HUES48 (cell line): ENCODE measurements at regions not wholly inside any gene's neighbourhood (a gene's known extent, or its start where the extent isn't known, plus 50 kb on each side); places are given as distances from the start of the nearest gene placed in this dataset.
A peak's percentile ranks its signal among the peaks of the same experiment; 100 is the strongest.

ENCODE experiments used
- H3K27ac ChIP-seq: one replicate; pipeline ENCODE4 v1.7.0; 2013; ENCODE audit warnings: low read depth, low read length, inconsistent platforms
- H3K27me3 ChIP-seq: 2 replicates; pipeline ENCODE4 v1.6.1; 2013; ENCODE audit warnings: mild to moderate bottlenecking, low read length; ENCODE audit not compliant: control insufficient read depth, insufficient read depth
- H3K36me3 ChIP-seq: 2 replicates; pipeline ENCODE4 v1.6.1; 2013; ENCODE audit warnings: low read length; ENCODE audit not compliant: control insufficient read depth, insufficient read depth
- H3K4me1 ChIP-seq: 2 replicates; pipeline ENCODE4 v1.6.1; 2013; ENCODE audit warnings: mild to moderate bottlenecking, low read length; ENCODE audit not compliant: control insufficient read depth, insufficient read depth
- H3K4me3 ChIP-seq: 2 replicates; pipeline ENCODE4 v1.5.1; 2013; ENCODE audit warnings: mild to moderate bottlenecking, low read depth, low read length
- H3K9ac ChIP-seq: 2 replicates; pipeline ENCODE4 v1.6.1; 2013; ENCODE audit warnings: mild to moderate bottlenecking, low read depth, low read length, moderate library complexity
- H3K9me3 ChIP-seq: 2 replicates; pipeline ENCODE4 v1.6.1; 2013; ENCODE audit warnings: low read length; ENCODE audit not compliant: control insufficient read depth, insufficient read depth

DNA sequence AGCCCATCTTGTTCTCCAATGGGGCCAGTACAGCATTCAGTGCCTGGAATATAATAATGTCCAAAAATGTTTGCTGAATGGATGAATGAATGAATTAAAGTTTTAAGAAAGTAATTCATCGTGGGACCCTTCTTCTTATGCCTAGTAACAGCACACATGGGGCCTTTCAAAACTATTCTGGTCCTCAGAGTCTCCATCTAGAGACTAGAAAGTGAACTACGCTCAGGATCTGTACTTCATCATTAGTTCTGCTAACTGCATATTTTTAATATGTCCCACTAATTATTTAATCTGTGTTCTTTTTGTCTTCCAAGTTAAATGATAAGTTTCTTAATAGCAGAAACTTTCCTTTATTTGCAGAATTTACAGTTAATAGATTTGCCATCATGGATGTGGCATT, 172.5 kb downstream of the SMAD2 start:
- no peak overlapping the region for H3K9ac ChIP-seq
- H3K4me1 ChIP-seq, result no peaks in the 10 kb centered on the region
- H3K27me3 ChIP-seq, result no peaks in the 10 kb centered on the region
- H3K36me3 ChIP-seq, result no peaks in the 10 kb centered on the region
- no peak overlapping the region for H3K4me3 ChIP-seq
- H3K9me3 ChIP-seq, result no peaks in the 10 kb centered on the region
- no peak overlapping the region for H3K27ac ChIP-seq

- no peaks in the 10 kb centered on the region for H3K4me1 ChIP-seq
- no peaks in the 10 kb centered on the region for H3K27me3 ChIP-seq
Observed at GRCh38 chr18:47756364-47757016, 174.0 kb downstream of the SMAD2 start.

GRCh38 chr18:47755102-47755456, 175.4 kb downstream of the SMAD2 start:
- Histone ChIP-seq H3K36me3 (no peaks in the 10 kb centered on the region), H3K27ac (no peak overlapping the region), H3K4me1 (no peaks in the 10 kb centered on the region), H3K4me3 (no peak overlapping the region), H3K27me3 (no peaks in the 10 kb centered on the region), H3K9me3 (no peaks in the 10 kb centered on the region), H3K9ac (no peak overlapping the region)

More at GRCh38 chr18:47756364-47757016, 174.0 kb downstream of the SMAD2 start:
- Histone ChIP-seq H3K36me3 (no peaks in the 10 kb centered on the region), H3K9me3 (no peaks in the 10 kb centered on the region), H3K27ac (no peak overlapping the region), H3K9ac (no peak overlapping the region), H3K4me3 (no peak overlapping the region)

- Histone ChIP-seq H3K4me1 (no peaks in the 10 kb centered on the region), H3K27me3 (no peaks in the 10 kb centered on the region), H3K27ac (no peak overlapping the region), H3K4me3 (no peak overlapping the region), H3K9me3 (no peaks in the 10 kb centered on the region), H3K9ac (no peak overlapping the region), H3K36me3 (no peaks in the 10 kb centered on the region)
Observed at GRCh38 chr18:47754311-47755101, 176.0 kb downstream of the SMAD2 start.

GRCh38 chr18:47752796-47753645, 177.4 kb downstream of the SMAD2 start:
- Histone ChIP-seq H3K9me3 (no peaks in the 10 kb centered on the region), H3K36me3 (no peaks in the 10 kb centered on the region), H3K4me1 (no peaks in the 10 kb centered on the region), H3K4me3 (no peak overlapping the region), H3K9ac (no peak overlapping the region), H3K27me3 (peaks cover 10% of the 10 kb centered on the region), H3K27ac (no peak overlapping the region)

- H3K4me3 ChIP-seq, result no peak overlapping the region
- H3K9ac ChIP-seq, result no peak overlapping the region
- no peaks in the 10 kb centered on the region for H3K9me3 ChIP-seq
- H3K27ac ChIP-seq, result no peak overlapping the region
- peaks cover 14% of the 10 kb centered on the region for H3K27me3 ChIP-seq
- H3K4me1 ChIP-seq, result no peaks in the 10 kb centered on the region
- no peaks in the 10 kb centered on the region for H3K36me3 ChIP-seq
Observed at GRCh38 chr18:47750889-47751423, 179.5 kb downstream of the SMAD2 start.

DNA sequence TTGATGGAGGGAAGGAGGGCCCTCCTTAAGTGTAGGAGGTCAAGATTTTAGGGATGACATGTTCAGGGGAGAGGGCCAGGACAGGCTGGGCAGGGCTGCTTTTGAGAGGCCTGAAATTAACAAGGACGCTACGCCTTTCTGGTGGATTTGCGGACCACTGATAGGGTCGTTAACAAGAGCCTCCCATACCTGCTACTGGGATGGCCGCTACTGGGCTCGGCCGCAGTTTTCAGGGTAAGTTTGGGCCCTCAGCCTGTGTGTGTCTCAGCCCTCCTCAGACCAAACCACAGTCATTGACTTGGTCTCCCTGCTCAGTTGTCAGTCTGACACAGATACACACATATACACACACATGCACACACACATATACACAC, 180.9 kb downstream of the SMAD2 start:
- Histone ChIP-seq H3K27ac (no peak overlapping the region), H3K9ac (no peak overlapping the region), H3K4me3 (no peak overlapping the region), H3K36me3 (no peaks in the 10 kb centered on the region), H3K4me1 (no peaks in the 10 kb centered on the region), H3K27me3 (peaks cover 14% of the 10 kb centered on the region), H3K9me3 (no peaks in the 10 kb centered on the region)

GRCh38 chr18:47748847-47749599, 181.4 kb downstream of the SMAD2 start:
- peak overlapping the region; percentile 57 for H3K4me3 ChIP-seq

DNA sequence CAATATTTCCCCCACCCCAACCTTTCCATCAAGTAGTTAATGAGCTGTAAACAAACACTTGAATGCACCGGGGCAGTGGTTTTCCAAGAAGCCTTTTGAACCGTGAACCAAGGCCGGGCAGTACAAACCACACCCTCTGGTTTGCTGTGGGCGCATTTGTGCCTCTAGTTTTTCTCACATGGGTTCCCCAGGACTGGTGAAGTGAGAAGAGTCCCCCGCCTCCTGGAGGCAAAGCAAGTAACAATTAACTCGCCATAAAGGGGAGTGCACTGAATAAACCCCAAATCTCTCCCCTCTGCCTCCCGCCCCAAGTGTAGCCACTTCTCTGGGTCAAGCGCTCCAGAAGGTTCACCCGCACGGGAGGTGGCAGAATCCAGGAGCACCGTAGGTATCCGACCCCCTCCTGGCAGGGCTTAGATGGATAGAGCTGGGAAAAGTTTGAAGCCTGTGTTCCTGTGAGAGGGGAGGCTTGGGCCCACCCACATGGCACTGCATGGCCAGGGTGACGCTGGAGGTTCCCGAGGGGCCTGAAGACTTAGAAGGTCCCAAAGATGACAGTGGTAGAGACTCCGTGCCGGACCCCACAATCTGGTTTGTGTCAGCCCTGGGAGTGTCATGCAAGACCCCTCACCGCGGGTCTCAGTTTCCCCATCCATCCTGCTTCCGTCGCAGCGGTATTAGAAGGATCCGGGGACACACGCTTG, 182.2 kb downstream of the SMAD2 start:
- H3K27ac ChIP-seq, result no peak overlapping the region
- H3K4me1 ChIP-seq, result no peaks in the 10 kb centered on the region
- 0 out of 2 replicates have a peak overlapping the region, but pooled peaks have one; percentile 57 for H3K4me3 ChIP-seq
- H3K9me3 ChIP-seq, result no peaks in the 10 kb centered on the region
- H3K36me3 ChIP-seq, result no peaks in the 10 kb centered on the region
- no peak overlapping the region for H3K9ac ChIP-seq
- peaks cover 14% of the 10 kb centered on the region for H3K27me3 ChIP-seq

More at GRCh38 chr18:47748847-47749599, 181.4 kb downstream of the SMAD2 start:
- Histone ChIP-seq H3K4me1 (no peaks in the 10 kb centered on the region), H3K27ac (no peak overlapping the region), H3K9ac (no peak overlapping the region), H3K27me3 (peaks cover 14% of the 10 kb centered on the region), H3K9me3 (no peaks in the 10 kb centered on the region), H3K36me3 (no peaks in the 10 kb centered on the region)

DNA sequence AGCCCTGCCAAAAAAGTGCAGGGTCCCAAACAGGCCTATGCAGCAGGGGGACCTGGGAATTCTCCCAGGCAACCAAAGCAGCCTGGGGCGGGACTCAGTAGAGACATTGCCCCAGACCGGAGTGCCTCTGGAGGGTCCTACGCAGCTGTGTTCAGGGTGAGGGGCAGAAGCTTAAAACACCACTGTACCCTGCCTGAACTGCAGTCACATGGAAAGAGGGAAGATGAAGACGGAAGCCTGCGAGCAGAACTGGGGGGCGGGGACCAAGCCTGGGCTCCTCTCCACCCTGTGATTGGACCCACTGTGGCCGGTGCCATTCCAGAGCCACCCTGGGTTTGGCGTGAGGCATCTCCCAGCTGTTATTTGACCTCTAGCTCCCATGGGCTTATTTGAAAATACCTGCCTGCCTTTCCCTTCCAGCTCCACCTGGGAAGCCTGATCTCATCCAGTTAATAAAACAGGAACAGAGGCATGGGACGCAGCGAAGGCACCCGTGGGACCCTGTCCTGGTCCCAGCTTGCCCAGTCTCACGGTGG, 183.1 kb downstream of the SMAD2 start:
- Histone ChIP-seq H3K27me3 (peaks cover 14% of the 10 kb centered on the region), H3K4me3 (no peak overlapping the region), H3K4me1 (no peaks in the 10 kb centered on the region), H3K36me3 (no peaks in the 10 kb centered on the region), H3K9ac (no peak overlapping the region), H3K27ac (no peak overlapping the region), H3K9me3 (no peaks in the 10 kb centered on the region)
